IPS-NIHi11 (cell line): ENCODE measurements at regions not wholly inside any gene's neighbourhood (a gene's known extent, or its start where the extent isn't known, plus 50 kb on each side); places are given as distances from the start of the nearest gene placed in this dataset.
"Not testable (repeated sequence)": the region's sequence is repeated elsewhere in the genome, so short reads cannot be mapped to it uniquely, and the experiment has no call there.

ENCODE experiments used
- DNase-seq: peaks from one replicate; pipeline ENCODE4 v3.0.0; 2012; ENCODE audit warnings: mixed read lengths, low spot score

DNA sequence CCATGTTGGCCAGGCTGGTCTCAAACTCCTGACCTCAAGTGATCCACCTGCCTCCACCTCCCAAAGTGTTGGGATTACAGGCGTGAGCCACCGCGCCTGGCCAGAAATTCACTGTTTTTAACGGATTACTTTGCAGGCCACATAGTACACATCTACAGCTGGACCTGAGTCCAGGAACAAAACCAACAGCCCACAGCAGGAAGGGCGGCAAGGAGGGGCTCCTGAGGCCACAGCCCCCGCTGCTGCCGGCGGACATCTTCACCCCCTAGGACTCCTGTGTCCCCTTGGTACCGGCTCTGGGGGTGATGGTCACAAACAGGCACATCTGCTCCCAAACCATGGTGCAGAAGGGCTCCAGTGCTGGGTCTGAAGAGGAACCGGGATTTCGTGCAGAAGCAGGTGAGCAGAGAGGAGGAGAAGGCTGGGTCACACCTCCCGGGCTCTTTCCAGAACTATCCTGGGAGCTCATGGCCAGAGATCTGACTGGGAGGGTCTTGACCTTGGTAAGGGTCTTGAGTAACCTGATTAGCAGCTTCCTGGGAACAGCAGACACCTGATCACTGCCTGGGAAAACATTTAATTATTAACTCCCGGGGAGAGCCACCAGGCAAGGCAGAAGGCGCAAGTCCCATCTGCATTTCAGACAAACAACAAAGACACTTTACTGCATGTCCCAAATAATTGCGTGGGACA, 99.9 kb downstream of the SHANK2 start:
- DNase-seq, result not testable (repeated sequence)

- no peak for DNase-seq
Observed at GRCh38 chr11:71151561-71151960, 100.8 kb downstream of the SHANK2 start.

DNA sequence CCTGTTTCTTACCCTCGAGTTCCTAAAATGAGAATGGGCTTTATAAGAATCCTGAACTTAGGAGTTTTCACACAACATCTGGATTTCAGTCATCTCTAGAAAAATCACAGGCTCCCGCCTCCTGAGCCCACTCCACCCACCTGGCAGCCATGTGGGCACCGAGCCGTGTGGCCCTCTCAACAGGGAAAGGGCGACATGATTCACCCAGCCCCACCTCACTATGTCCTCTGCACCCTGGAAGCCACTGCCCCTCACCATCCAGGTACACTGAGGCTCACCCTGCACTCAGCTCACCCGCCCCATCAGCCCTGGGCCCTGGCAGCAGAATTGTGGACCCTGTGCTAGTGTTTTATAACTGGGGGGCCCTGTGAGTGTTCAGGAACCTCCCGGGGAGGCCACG, 101.5 kb downstream of the SHANK2 start:
- DNase-seq, result no peak

GRCh38 chr11:71148716-71149115, 103.7 kb downstream of the SHANK2 start:
- DNase-seq, result no peak

- DNase-seq, result no peak
Observed at GRCh38 chr11:71147331-71147730, 105.0 kb downstream of the SHANK2 start.

GRCh38 chr11:71146846-71147245, 105.5 kb downstream of the SHANK2 start:
- no peak for DNase-seq

DNA sequence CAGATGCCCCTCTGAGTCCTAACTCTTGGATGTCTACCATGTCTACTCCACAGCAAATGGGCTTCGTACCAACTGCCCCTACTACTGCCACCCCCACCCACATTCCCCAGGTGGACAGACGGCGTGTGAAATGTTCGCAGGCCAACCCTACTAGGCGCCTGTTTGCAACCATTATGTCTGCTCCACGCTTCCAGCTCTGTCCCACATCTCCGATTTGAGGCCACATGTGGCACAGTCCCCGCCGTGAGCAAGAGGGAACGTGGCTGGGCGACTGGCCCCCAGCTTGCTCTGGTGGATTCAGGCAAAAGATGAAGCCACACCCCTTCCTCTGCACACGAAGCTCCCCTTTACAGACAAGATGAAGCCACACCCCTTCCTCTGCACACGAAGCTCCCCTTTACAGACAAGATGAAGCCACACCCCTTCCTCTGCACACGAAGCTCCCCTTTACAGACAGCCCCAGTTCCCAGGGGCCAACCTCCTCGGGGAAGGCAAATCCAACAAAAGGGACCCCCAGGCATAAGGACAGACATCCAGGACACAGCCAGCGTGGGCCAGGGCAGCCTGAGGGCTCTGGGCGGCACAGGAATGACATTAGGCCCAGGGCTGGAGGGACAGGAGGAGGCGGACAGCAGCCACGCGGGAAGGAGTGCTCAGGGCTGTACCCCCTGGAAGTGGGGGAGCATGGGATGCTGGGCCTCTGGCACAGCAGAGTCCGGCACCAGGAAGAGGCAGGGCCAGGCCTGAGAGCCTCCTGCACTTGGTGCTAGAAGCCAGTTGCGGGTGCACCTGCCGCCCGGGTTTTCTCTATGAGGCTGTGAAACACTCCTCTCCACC, 106.2 kb downstream of the SHANK2 start:
- no peak for DNase-seq

GRCh38 chr11:71145368-71145767, 107.0 kb downstream of the SHANK2 start:
- no peak for DNase-seq

- no peak for DNase-seq
Observed at GRCh38 chr11:71144736-71145135, 107.6 kb downstream of the SHANK2 start.

- no peak for DNase-seq
Observed at GRCh38 chr11:71144010-71144409, 108.4 kb downstream of the SHANK2 start.

DNA sequence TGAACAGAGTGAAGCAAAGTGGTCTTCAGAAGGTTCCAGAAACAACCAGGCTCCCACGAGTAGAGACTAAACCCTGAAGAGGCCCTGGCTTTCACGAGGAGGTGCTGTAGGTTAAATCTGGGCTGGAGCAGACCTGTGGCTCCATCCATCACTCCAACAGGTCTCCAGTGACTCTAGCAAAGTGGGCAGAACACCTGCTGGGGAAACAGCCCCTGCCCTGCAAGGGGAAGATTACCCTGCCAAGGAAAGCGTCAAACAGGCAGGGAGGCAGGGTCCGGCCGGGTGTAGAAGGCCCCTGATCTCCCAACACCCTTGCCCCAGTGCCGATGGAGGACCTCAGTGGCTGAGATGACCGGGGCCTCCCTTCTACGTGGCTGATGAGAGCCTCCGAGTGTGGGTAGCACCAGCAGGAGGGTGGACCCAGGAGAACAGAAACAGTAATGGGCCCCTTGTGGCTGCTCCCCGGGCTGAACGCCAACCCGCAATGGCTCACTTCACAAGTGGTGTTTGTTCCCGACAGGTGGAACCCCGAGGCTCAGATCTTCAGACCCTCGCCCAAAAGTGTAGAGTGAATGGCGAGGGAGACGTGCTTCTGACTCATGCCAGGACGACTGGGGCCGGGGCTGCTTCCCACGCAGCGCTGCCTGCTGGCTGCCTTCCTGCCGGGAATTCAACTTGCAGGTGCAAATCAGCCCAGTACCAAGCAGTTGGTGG, 112.0 kb downstream of the SHANK2 start:
- DNase-seq, result no peak

DNA sequence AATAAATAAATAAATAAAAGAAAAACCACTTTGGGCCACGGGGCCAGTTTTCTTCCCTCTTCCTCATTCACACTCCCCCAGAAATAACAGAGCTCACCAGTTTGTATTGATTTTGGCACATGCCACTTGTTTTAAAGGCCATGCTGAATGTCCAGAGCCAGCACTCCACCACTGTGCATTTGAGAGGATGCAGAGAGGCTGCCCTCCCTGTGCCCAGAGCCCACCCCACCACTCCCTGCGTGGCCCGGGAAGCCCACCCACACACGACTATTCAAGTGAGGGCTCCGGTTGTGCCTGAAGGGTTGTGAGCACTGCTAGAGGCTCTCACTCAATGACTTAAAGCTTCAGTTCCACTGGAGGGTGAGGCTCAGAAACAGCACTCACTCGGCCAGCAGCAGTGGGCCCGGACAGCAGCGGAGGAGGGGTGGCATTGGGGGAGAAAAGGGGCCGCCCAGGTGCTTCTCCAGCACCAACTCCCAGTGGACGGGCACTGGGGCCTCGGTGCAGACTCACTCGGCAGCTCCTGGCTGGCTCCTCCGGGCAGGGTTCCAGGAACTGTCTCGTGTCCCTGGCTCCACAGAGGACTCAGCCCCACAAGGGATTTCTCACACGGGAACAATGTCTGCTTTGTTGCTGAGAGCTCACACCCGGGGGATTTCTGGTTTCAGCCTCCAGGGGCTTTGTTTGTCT, 112.7 kb downstream of the SHANK2 start:
- no peak for DNase-seq

DNA sequence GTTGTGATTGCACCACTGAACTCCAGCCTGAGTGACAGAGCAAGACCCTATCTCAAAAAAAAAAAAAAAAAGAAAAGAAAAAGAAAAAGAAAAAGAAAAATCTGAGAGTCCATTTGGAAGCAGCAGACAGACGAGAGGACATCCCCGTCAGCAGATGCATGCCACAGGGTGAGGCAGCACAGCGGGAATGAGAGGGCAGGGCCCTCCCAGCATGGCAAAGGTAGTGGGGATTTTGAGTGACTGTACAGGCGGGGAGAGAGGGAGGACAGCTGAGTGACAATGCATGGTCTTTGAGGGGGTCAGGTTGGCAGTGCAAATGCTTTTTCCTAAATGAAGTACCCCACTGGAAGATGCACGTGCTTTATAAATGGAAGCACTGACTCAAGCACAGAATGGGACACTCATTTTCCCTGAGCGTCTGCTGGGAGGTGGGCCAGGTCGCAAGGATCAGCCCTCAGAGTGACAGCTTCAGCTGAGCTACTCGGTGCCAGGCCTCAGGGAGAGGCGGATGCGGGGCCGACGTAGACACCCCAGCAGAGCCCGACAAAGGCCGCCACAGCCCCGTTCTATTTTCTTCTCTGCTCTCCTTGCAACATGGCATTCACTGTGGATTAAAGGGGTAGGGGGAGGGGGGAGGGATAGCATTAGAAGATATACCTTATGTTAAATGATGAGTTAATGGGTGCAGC, 113.5 kb downstream of the SHANK2 start:
- no peak for DNase-seq

GRCh38 chr11:71137376-71137775, 115.0 kb downstream of the SHANK2 start:
- no peak for DNase-seq

- DNase-seq, result no peak
Observed at GRCh38 chr11:71136095-71136845, 116.1 kb downstream of the SHANK2 start.

GRCh38 chr11:71135112-71135511, 117.3 kb downstream of the SHANK2 start:
- DNase-seq, result no peak

- no peak for DNase-seq
Observed at GRCh38 chr11:71133946-71134345, 118.4 kb downstream of the SHANK2 start.

DNA sequence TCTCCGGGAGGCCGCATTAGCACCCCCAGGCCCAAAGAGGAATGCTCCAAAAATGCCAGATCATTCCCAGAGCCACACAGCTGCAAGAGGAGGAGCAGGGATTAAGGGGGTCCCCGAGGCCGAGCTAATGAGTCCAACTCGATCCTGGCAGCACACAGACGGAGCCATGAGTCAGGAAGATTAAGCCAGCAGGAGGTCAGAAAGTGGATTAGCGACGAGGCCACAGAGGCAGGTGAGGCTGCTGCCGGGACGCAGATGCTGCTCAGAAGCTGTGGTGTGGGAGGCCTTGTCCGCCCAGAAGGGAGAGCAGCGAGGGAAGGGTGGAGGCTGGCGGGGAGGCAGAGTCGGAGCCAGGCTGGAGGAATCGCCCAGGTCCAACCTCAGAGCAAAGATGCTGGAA, 120.5 kb downstream of the SHANK2 start:
- no peak for DNase-seq

- no peak for DNase-seq
Observed at GRCh38 chr11:71130106-71130505, 122.3 kb downstream of the SHANK2 start.

DNA sequence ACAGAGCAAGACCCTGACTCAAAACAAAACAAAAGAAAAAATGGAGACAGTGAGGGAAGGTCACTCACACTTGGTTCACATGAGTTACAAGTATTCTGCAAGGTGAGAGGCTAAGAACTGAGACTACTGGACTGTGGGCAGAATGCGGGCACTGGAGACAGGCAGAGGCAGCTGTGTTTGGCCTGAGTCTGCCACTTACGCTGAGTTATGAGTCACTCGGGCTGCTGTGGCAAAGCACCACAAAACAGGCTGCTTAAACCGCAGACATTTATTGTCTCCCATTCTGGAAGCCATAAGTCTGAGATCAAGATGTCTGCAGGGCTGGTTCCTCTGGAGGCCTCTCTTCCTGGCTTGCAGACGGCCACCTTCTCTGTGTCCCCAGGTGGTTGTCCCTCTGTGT, 122.8 kb downstream of the SHANK2 start:
- DNase-seq, result no peak

- DNase-seq, result no peak
Observed at GRCh38 chr11:71127806-71128205, 124.6 kb downstream of the SHANK2 start.
